HepG2 (cell line): ENCODE measurements at regions not wholly inside any gene's neighbourhood (a gene's known extent, or its start where the extent isn't known, plus 50 kb on each side); places are given as distances from the start of the nearest gene placed in this dataset.

Source experiments
- ATAC-seq: fragments of 200-7000 bp; cut with Tn5 transposase; 3 replicates; pipeline ENCODE4 v1.9.1; 2020; ENCODE audit warnings: mild to moderate bottlenecking, moderate library complexity
- BruUV-seq: library from RNA; stranded (reverse); fragments of 400-500 nt; replicated peaks from 2 replicates; lab custom pipeline; 2021; lab: Mats Ljungman, UMichigan
- CTCF ChIA-PET: fragments of 300-600 bp; formaldehyde crosslinking; extraction: SDS; loops from one replicate; lab custom pipeline; 2021; ENCODE audit warnings: low total read pairs, inconsistent platforms, low intra/inter-chr PET ratio; lab: Yijun Ruan, JAX
- POLR2A ChIA-PET: fragments of 350-600 bp; sonication (Branson Sonifier 250); formaldehyde crosslinking; loops from one replicate; lab custom pipeline; 2020; ENCODE audit warnings: antibody characterized with exemption, inconsistent platforms; lab: Yijun Ruan, JAX
- DNase-seq: peaks from one replicate; pipeline ENCODE4 v3.0.0-alpha.2; 2015; ENCODE audit warnings: low spot score
- FAIRE-seq: peaks from 3 replicates; lab custom pipeline; 2011; peaks lifted over from hg19 to GRCh38; lab: Jason Lieb, UNC
- H2AFZ ChIP-seq: one replicate; pipeline ENCODE4 v1.6.1; 2011; ENCODE audit warnings: low read length, inconsistent platforms
- H3K27ac ChIP-seq: fragments of 300-600 bp; 3 replicates; pipeline ENCODE4 v1.8.0; 2011; ENCODE audit warnings: mixed run types, mild to moderate bottlenecking, mixed read lengths, low read length, inconsistent platforms; ENCODE audit not compliant: insufficient read depth; ENCODE audit errors: extremely low read length
- H3K27me3 ChIP-seq, 2 experiments: fragments of 200-600 bp in 1 of 2; 2 replicates in 1 of 2; 3 replicates in 1 of 2; pipeline versions ENCODE4 v1.6.0 to v1.8.0; 2011; ENCODE audit warnings: low read length in 2 of 2, mild to moderate bottlenecking in 2 of 2, moderate library complexity in 2 of 2, inconsistent platforms in 1 of 2; ENCODE audit not compliant: insufficient read depth in 2 of 2, control insufficient read depth in 1 of 2
- H3K36me3 ChIP-seq, 2 experiments: fragments of 200-600 bp in 1 of 2; replicated peaks in 1 of 2; 2 replicates in 1 of 2; 3 replicates in 1 of 2; pipeline versions ENCODE4 v1.5.1 to v1.8.0; 2011; ENCODE audit warnings: low read length in 2 of 2, inconsistent platforms in 1 of 2; ENCODE audit not compliant: insufficient read depth in 2 of 2, control insufficient read depth in 1 of 2
- H3K4me1 ChIP-seq: 2 replicates; pipeline ENCODE4 v1.5.1; 2012; ENCODE audit warnings: low read length, inconsistent platforms; ENCODE audit not compliant: insufficient read depth
- H3K4me2 ChIP-seq: 2 replicates; pipeline ENCODE4 v1.6.0; 2011; ENCODE audit warnings: low read depth, low read length, inconsistent platforms
- H3K4me3 ChIP-seq, 3 experiments: fragments of 200-600 bp in 1 of 3; sonication (generic), shearing (Covaris generic) in 1 of 3; replicated peaks in 1 of 3; 2 replicates each; pipeline ENCODE4 v1.5.1; 2011 to 2016; ENCODE audit warnings: low read length in 3 of 3, inconsistent platforms in 2 of 3, low read depth in 2 of 3, mild to moderate bottlenecking in 2 of 3, control low read depth in 1 of 3, mixed read lengths in 1 of 3; ENCODE audit not compliant: insufficient read depth in 1 of 3
- H3K79me2 ChIP-seq: one replicate; pipeline ENCODE4 v1.6.1; 2011; ENCODE audit warnings: low read length, inconsistent platforms; ENCODE audit not compliant: insufficient read depth
- H3K9ac ChIP-seq: 2 replicates; pipeline ENCODE4 v1.6.0; 2011; ENCODE audit warnings: mild to moderate bottlenecking, low read depth, low read length, inconsistent platforms; ENCODE audit not compliant: insufficient read depth
- H3K9me3 ChIP-seq: 2 replicates; pipeline ENCODE4 v1.5.1; 2012; ENCODE audit warnings: mild to moderate bottlenecking, low read length
- H4K20me1 ChIP-seq: 2 replicates; pipeline ENCODE4 v1.6.0; 2011; ENCODE audit warnings: inconsistent platforms, mild to moderate bottlenecking, low read length, moderate library complexity; ENCODE audit not compliant: insufficient read depth
- AHR ChIP-seq: IDR thresholded peaks from 2 replicates; pipeline ENCODE4 v1.6.1; 2018; ENCODE audit warnings: missing genetic modification reagents, missing compliant biosample characterization
- KDM5B ChIP-seq: sonication (generic); formaldehyde crosslinking; IDR thresholded peaks from 2 replicates; pipeline ENCODE4 v1.4.0; 2020; ENCODE audit warnings: missing genetic modification reagents, mild to moderate bottlenecking, borderline replicate concordance
- MTERF4 ChIP-seq: sonication (generic); formaldehyde crosslinking; IDR thresholded peaks from 2 replicates; pipeline ENCODE4 v1.8.0; 2023; ENCODE audit warnings: mild to moderate bottlenecking, missing genetic modification reagents
- ONECUT2 ChIP-seq: sonication (generic); formaldehyde crosslinking; IDR thresholded peaks from 2 replicates; pipeline ENCODE4 v1.4.0; 2020; ENCODE audit warnings: missing genetic modification reagents
- POGZ ChIP-seq: sonication (generic); formaldehyde crosslinking; IDR thresholded peaks from 2 replicates; pipeline ENCODE4 v1.4.0; 2020; ENCODE audit warnings: mild to moderate bottlenecking, missing genetic modification reagents
- PRDM15 ChIP-seq: sonication (generic); formaldehyde crosslinking; IDR thresholded peaks from 2 replicates; pipeline ENCODE4 v1.4.0; 2020; ENCODE audit warnings: missing genetic modification reagents
- RFXAP ChIP-seq: sonication (generic); formaldehyde crosslinking; IDR thresholded peaks from 2 replicates; pipeline ENCODE4 v1.4.0; 2020; ENCODE audit warnings: missing genetic modification reagents, borderline replicate concordance
- TFDP1 ChIP-seq: IDR thresholded peaks from 2 replicates; pipeline ENCODE4 v1.6.1; 2016; ENCODE audit warnings: missing compliant biosample characterization, missing genetic modification reagents, borderline replicate concordance
- ZNF704 ChIP-seq: sonication (generic); formaldehyde crosslinking; IDR thresholded peaks from 2 replicates; pipeline ENCODE4 v1.8.1; 2023; ENCODE audit warnings: mild to moderate bottlenecking, inconsistent platforms, moderate library complexity, missing genetic modification reagents, borderline replicate concordance
- ZSCAN22 ChIP-seq: sonication (generic); formaldehyde crosslinking; IDR thresholded peaks from 2 replicates; pipeline ENCODE4 v1.4.0; 2020; ENCODE audit warnings: mild to moderate bottlenecking, missing genetic modification reagents
- ZSCAN30 ChIP-seq: sonication (generic); formaldehyde crosslinking; IDR thresholded peaks from 2 replicates; pipeline ENCODE4 v1.5.0; 2020; ENCODE audit warnings: mild to moderate bottlenecking, missing genetic modification reagents
- WGBS: methylation state at CpG from one replicate; pipeline ENCODE4 v1.1.6; 2017; ENCODE audit warnings: low lambda C conversion rate; 5-methylcytosine and 5-hydroxymethylcytosine counted together
- in situ Hi-C: cut with HindIII; loops from 2 replicates; pipeline ENCODE4 v1.10.0; 2017; ENCODE audit warnings: low pct_unique_long_range_greater_than_20kb; ENCODE audit not compliant: extremely low pct_ligation_motif_present
- intact Hi-C: fragments of 100-400 bp; cut with micrococcal nuclease; formaldehyde crosslinking; loops from one replicate; pipeline ENCODE4 v1.10.0; 2022; ENCODE audit not compliant: unreplicated experiment
- TF ChIP-seq, protein P1 (sequence below): sonication (generic); formaldehyde crosslinking; IDR thresholded peaks from 2 replicates; pipeline ENCODE4 v1.5.0; 2020; ENCODE audit warnings: mild to moderate bottlenecking, missing genetic modification reagents, borderline replicate concordance

- no peak for TF ChIP-seq MTERF4 (CRISPR knock-in tag)
- TF ChIP-seq ONECUT2, result no peak
- TF ChIP-seq RFXAP (CRISPR knock-in tag), result no peak
Observed at GRCh38 chr18:56148373-56148772, 490.0 kb downstream of the TXNL1 start (continued).

DNA sequence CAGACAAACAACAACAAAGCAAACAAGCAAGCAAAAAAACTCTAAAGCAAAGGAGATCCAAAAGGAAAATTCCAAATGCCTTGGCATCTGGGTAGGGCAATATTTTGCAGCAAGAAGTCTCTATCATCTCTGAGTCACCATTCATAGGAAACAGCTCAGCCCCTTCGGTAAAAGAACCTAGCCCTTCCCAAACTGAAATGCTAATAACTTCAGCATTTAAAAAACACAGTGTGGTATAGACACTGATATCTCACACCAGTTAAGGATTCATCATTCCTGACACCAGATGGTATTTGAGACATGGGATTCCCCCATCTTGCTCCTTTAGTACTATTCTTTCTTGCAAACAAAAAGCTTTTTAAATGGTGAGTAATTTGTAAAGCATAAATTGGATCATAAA lies 491.8 kb downstream of the TXNL1 start:
- POLR2A ChIA-PET, result no interaction called here
- intact Hi-C loops, result no loop called here
- FAIRE-seq (no peak), DNase-seq (no peak), ATAC-seq (no peak)
- H2AFZ ChIP-seq, result no peak overlapping the region
- H3K9ac ChIP-seq, result no peak overlapping the region
- H4K20me1 ChIP-seq, result no peaks in the 10 kb centered on the region
- BruUV-seq, result no TSS peak
- H3K4me3 ChIP-seq, result no peak overlapping the region
- in situ Hi-C loops, result no loop called here
- no peaks in the 10 kb centered on the region for H3K4me1 ChIP-seq
- no peaks in the 10 kb centered on the region for H3K79me2 ChIP-seq
- H3K36me3 ChIP-seq, result no peaks in the 10 kb centered on the region
- WGBS, result 11% methylated on average over 1 of the region's 1 CpG
- H3K9me3 ChIP-seq, result peaks cover 81% of the 10 kb centered on the region
- CTCF ChIA-PET, result no interaction called here
- H3K27ac ChIP-seq, result no peak overlapping the region
- no peak overlapping the region for H3K4me2 ChIP-seq
- no peaks in the 10 kb centered on the region; a peak in 1 of 5 replicates for H3K27me3 ChIP-seq
- TF ChIP-seq KDM5B (CRISPR knock-in tag), result no peak
- TF ChIP-seq TFDP1, result no peak
- TF ChIP-seq, protein P1, sequence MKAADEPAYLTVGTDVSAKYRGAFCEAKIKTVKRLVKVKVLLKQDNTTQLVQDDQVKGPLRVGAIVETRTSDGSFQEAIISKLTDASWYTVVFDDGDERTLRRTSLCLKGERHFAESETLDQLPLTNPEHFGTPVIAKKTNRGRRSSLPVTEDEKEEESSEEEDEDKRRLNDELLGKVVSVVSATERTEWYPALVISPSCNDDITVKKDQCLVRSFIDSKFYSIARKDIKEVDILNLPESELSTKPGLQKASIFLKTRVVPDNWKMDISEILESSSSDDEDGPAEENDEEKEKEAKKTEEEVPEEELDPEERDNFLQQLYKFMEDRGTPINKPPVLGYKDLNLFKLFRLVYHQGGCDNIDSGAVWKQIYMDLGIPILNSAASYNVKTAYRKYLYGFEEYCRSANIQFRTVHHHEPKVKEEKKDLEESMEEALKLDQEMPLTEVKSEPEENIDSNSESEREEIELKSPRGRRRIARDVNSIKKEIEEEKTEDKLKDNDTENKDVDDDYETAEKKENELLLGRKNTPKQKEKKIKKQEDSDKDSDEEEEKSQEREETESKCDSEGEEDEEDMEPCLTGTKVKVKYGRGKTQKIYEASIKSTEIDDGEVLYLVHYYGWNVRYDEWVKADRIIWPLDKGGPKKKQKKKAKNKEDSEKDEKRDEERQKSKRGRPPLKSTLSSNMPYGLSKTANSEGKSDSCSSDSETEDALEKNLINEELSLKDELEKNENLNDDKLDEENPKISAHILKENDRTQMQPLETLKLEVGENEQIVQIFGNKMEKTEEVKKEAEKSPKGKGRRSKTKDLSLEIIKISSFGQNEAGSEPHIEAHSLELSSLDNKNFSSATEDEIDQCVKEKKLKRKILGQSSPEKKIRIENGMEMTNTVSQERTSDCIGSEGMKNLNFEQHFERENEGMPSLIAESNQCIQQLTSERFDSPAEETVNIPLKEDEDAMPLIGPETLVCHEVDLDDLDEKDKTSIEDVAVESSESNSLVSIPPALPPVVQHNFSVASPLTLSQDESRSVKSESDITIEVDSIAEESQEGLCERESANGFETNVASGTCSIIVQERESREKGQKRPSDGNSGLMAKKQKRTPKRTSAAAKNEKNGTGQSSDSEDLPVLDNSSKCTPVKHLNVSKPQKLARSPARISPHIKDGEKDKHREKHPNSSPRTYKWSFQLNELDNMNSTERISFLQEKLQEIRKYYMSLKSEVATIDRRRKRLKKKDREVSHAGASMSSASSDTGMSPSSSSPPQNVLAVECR (CRISPR knock-in tag), result no peak
- TF ChIP-seq POGZ (CRISPR knock-in tag), result no peak
- TF ChIP-seq AHR, result no peak
- no peak for TF ChIP-seq ZSCAN22 (CRISPR knock-in tag)
- TF ChIP-seq ZSCAN30 (CRISPR knock-in tag), result no peak
- TF ChIP-seq PRDM15 (CRISPR knock-in tag), result no peak
- TF ChIP-seq ZNF704 (CRISPR knock-in tag), result no peak
